Endothelial cell of umbilical vein (primary cell): ENCODE measurements at regions not wholly inside any gene's neighbourhood (a gene's known extent, or its start where the extent isn't known, plus 50 kb on each side); places are given as distances from the start of the nearest gene placed in this dataset.

ENCODE experiments used
- EZH2 ChIP-seq: IDR thresholded peaks from 2 replicates; pipeline ENCODE4 v1.6.1; 2012; ENCODE audit warnings: borderline replicate concordance, low read depth, mild to moderate bottlenecking, moderate library complexity, low read length, inconsistent platforms; ENCODE audit not compliant: severe bottlenecking
- FOS ChIP-seq: IDR thresholded peaks from 2 replicates; pipeline ENCODE4 v1.6.1; 2011; ENCODE audit warnings: mild to moderate bottlenecking, low read length, moderate library complexity, borderline replicate concordance; ENCODE audit not compliant: insufficient read depth
- GATA2 ChIP-seq: IDR thresholded peaks from 2 replicates; pipeline ENCODE4 v1.7.0; 2011; ENCODE audit warnings: low read depth, mild to moderate bottlenecking, moderate library complexity, mixed read lengths, low read length; ENCODE audit not compliant: insufficient read length, insufficient read depth
- MYC ChIP-seq: IDR thresholded peaks from one replicate; pipeline ENCODE4 v1.6.1; 2011; ENCODE audit warnings: mild to moderate bottlenecking, low read depth, low read length
- POLR2A ChIP-seq: IDR thresholded peaks from 2 replicates; pipeline ENCODE4 v1.6.1; 2012; ENCODE audit warnings: low read depth, mild to moderate bottlenecking, control low read depth, low read length
- POLR2AphosphoS5 ChIP-seq: IDR thresholded peaks from 2 replicates; pipeline ENCODE4 v1.6.1; 2012; ENCODE audit warnings: low read depth, mild to moderate bottlenecking, control low read depth, low read length, moderate library complexity; ENCODE audit not compliant: insufficient read depth
- TF ChIP-seq, protein P1 (sequence below), 2 donors: IDR thresholded peaks; 1 replicate in 1 of 2; 2 replicates in 1 of 2; pipeline ENCODE4 v1.5.1; 2011; ENCODE audit warnings: low read length in 2 of 2, mild to moderate bottlenecking in 2 of 2, moderate library complexity in 2 of 2, control low read depth in 1 of 2, inconsistent platforms in 1 of 2, low read depth in 1 of 2; ENCODE audit not compliant: insufficient read depth in 1 of 2; ENCODE audit errors: extremely low read depth in 1 of 2

DNA sequence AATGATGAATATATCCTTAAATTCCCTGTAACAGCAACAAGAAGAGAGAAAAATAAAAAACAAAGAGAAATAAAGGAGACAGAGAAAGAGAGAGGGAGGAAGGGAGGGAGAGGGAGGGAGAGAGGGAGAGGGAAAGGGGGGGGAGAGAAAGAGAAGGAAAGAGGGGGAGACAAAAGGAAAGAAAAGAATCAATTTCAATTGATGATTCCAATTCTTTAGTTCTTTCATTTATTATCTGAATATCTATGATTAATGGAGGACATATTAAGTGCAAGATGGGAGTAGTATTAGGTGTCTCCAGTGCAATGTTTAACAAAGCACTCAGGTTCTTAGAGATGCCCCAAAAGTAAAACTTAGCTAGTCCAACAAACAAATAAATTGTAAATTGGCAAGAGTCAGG, 97.2 kb upstream of the DPP10 start:
- TF ChIP-seq POLR2A (no peak), EZH2 (no peak), POLR2AphosphoS5 (no peak), FOS (no peak), MYC (no peak), GATA2 (no peak)
- TF ChIP-seq, protein P1, sequence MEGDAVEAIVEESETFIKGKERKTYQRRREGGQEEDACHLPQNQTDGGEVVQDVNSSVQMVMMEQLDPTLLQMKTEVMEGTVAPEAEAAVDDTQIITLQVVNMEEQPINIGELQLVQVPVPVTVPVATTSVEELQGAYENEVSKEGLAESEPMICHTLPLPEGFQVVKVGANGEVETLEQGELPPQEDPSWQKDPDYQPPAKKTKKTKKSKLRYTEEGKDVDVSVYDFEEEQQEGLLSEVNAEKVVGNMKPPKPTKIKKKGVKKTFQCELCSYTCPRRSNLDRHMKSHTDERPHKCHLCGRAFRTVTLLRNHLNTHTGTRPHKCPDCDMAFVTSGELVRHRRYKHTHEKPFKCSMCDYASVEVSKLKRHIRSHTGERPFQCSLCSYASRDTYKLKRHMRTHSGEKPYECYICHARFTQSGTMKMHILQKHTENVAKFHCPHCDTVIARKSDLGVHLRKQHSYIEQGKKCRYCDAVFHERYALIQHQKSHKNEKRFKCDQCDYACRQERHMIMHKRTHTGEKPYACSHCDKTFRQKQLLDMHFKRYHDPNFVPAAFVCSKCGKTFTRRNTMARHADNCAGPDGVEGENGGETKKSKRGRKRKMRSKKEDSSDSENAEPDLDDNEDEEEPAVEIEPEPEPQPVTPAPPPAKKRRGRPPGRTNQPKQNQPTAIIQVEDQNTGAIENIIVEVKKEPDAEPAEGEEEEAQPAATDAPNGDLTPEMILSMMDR (IDR thresholded peaks at IDR 0.05; ENCODE audit: extremely low read depth in 1 of 2, insufficient read depth in 1 of 2, low read depth in 1 of 2, low read length in 2 of 2) = no peak
